Lower lobe of right lung (tissue), 2 donors: ENCODE measurements at regions not wholly inside any gene's neighbourhood (a gene's known extent, or its start where the extent isn't known, plus 50 kb on each side); places are given as distances from the start of the nearest gene placed in this dataset.

ENCODE experiments used
- ATAC-seq, 2 donors: fragments of 200-7000 bp; cut with Tn5 transposase; one replicate each; pipeline ENCODE4 v1.9.1; 2020 to 2022; ENCODE audit warnings: mild to moderate bottlenecking in 2 of 2, moderate library complexity in 2 of 2
- DNase-seq: peaks from one replicate; pipeline ENCODE4 v3.0.0-alpha.2; 2020
- H3K27ac ChIP-seq: fragments of 200-600 bp; one replicate; pipeline ENCODE4 v1.8.0; 2022
- H3K27me3 ChIP-seq: fragments of 200-600 bp; one replicate; pipeline ENCODE4 v1.8.0; 2022; ENCODE audit warnings: low read depth
- H3K36me3 ChIP-seq: fragments of 200-600 bp; one replicate; pipeline ENCODE4 v1.8.0; 2022; ENCODE audit warnings: mild to moderate bottlenecking
- H3K4me1 ChIP-seq: fragments of 200-600 bp; one replicate; pipeline ENCODE4 v1.8.0; 2022
- H3K4me3 ChIP-seq: fragments of 200-600 bp; one replicate; pipeline ENCODE4 v1.8.0; 2022; ENCODE audit warnings: mild to moderate bottlenecking
- H3K9me3 ChIP-seq: fragments of 200-600 bp; one replicate; pipeline ENCODE4 v1.8.0; 2022
- intact Hi-C: fragments of 100-400 bp; cut with DNase I; formaldehyde crosslinking; loops from one replicate; pipeline ENCODE4 v1.11.0; 2022
- TF ChIP-seq, protein P1 (sequence below): fragments of 200-600 bp; IDR thresholded peaks from one replicate; pipeline ENCODE4 v1.8.0; 2022; ENCODE audit warnings: antibody characterized with exemption, mild to moderate bottlenecking
- donor health status: DM: no; HTN: yes; CAD: no; lungs with severe emphysema.

DNA sequence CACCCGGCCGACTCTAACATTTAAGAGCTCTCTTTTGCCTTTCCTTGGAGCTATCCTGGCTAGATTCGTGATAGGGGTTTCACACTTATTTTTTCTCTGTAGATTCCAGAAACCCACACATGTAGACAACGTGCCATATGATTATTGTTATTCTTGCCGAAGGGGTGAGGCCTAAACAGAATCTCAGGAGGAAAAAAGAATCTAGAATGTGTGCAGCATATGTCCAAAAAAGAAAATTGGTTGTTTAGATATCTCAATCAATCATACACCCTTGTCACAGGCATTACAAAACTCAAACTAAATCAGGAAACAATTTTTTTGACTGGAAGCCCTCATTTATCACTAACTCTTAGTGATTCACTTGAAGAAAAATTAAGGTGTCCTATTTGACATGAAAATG lies 66.9 kb upstream of the TGM3 start:
- H3K4me3 ChIP-seq, result no peak overlapping the region
- TF ChIP-seq, protein P1, sequence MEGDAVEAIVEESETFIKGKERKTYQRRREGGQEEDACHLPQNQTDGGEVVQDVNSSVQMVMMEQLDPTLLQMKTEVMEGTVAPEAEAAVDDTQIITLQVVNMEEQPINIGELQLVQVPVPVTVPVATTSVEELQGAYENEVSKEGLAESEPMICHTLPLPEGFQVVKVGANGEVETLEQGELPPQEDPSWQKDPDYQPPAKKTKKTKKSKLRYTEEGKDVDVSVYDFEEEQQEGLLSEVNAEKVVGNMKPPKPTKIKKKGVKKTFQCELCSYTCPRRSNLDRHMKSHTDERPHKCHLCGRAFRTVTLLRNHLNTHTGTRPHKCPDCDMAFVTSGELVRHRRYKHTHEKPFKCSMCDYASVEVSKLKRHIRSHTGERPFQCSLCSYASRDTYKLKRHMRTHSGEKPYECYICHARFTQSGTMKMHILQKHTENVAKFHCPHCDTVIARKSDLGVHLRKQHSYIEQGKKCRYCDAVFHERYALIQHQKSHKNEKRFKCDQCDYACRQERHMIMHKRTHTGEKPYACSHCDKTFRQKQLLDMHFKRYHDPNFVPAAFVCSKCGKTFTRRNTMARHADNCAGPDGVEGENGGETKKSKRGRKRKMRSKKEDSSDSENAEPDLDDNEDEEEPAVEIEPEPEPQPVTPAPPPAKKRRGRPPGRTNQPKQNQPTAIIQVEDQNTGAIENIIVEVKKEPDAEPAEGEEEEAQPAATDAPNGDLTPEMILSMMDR, result no peak

GRCh38 chr20:2230726-2231488 lies 64.9 kb upstream of the TGM3 start:
- no peak overlapping the region for H3K27ac ChIP-seq
- DNase-seq, result no peak
- ATAC-seq, result no peak
- no peaks in the 10 kb centered on the region for H3K9me3 ChIP-seq
- intact Hi-C loops, result no loop called here
- H3K4me1 ChIP-seq, result no peaks in the 10 kb centered on the region
- H3K4me3 ChIP-seq, result no peak overlapping the region
- TF ChIP-seq, protein P1, result no peak
- H3K27me3 ChIP-seq, result no peaks in the 10 kb centered on the region
- H3K36me3 ChIP-seq, result no peaks in the 10 kb centered on the region

More for the DNA sequence above, 66.9 kb upstream of the TGM3 start:
- Histone ChIP-seq H3K9me3 (no peaks in the 10 kb centered on the region), H3K36me3 (no peaks in the 10 kb centered on the region), H3K27me3 (no peaks in the 10 kb centered on the region), H3K4me1 (no peaks in the 10 kb centered on the region), H3K27ac (no peak overlapping the region)
- intact Hi-C loops, result no loop called here
- DNase-seq (no peak), ATAC-seq (no peak)

DNA sequence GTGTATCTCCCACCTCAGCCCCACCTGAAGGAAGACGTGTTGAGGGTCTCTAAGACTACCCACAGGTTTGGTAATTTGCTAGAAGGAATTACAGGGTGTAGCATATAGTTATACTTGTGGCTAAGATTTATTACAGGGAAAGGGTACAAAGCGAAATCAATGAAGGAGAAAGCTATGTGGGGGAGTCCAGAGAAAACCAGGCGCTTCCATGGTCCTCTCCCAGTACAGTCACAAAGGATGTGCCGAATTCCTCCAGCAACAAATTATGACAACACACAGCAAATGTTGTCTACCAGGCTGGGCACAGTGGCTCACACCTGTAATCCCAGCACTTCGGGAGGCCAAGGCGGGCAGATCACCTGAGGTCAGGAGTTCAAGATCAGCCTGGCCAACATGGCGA lies 64.1 kb upstream of the TGM3 start:
- Histone ChIP-seq H3K27ac (no peak overlapping the region), H3K4me1 (no peaks in the 10 kb centered on the region), H3K27me3 (no peaks in the 10 kb centered on the region), H3K4me3 (no peak overlapping the region), H3K36me3 (no peaks in the 10 kb centered on the region), H3K9me3 (no peaks in the 10 kb centered on the region)
- TF ChIP-seq, protein P1, result no peak
- DNase-seq (no peak), ATAC-seq (no peak)
- intact Hi-C loops, result no loop called here

DNA sequence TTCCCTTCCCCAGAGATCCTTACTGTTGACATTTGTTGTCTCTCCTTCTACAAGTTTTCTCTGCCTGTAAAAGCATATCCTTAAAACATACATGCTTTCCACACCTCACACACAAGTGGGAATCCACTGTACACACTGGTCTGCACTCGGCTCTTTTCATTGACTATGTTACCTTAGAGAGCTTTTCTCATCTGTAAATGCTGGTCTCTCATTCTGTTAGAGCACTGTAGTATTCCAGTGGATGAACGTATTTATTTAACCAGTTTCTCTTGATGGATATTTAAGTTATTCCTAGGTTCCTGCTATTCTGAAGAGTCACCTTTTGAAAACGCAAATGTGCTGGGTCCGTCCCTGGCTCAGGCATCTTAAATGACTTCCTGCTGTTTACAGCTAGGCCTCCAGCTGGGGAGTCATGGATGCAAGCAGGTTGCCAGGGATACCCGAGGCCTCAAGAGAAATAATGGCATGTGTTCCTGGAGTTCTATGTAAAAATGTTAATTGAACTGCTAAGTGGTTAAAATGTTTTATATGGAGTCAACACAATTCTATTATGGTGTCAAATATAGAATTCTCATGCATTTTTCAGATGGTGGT lies 61.1 kb upstream of the TGM3 start:
- Histone ChIP-seq H3K4me3 (no peak overlapping the region), H3K9me3 (no peaks in the 10 kb centered on the region), H3K27ac (no peak overlapping the region), H3K4me1 (no peaks in the 10 kb centered on the region), H3K27me3 (no peaks in the 10 kb centered on the region), H3K36me3 (no peaks in the 10 kb centered on the region)
- DNase-seq (no peak), ATAC-seq (no peak)
- TF ChIP-seq, protein P1, result no peak
- intact Hi-C loops, result no loop called here

DNA sequence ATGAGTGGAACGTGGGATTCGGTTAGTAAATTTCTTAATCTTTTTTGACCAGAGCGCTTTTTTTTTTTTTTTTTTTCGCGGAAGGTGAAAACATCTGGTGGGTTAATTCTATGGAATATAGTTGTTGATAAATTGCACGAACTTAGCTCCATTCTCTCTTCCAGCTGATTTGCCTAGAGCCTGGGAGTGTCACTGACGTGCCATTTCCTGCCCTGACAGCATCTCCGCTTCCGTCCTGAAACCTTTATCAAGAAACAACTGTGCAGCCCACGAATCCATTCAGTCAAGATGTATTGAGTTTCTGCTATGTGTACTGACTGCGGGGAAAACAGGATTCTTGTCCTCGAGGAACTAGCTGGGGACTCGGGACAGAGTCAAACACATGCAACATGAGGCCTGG lies 59.5 kb upstream of the TGM3 start:
- no peak overlapping the region for H3K27ac ChIP-seq
- intact Hi-C loops, result no loop called here
- no peaks in the 10 kb centered on the region for H3K9me3 ChIP-seq
- no peaks in the 10 kb centered on the region for H3K36me3 ChIP-seq
- H3K4me1 ChIP-seq, result no peaks in the 10 kb centered on the region
- DNase-seq, result no peak
- no peaks in the 10 kb centered on the region for H3K27me3 ChIP-seq
- no peak overlapping the region for H3K4me3 ChIP-seq
- ATAC-seq, result peak in 1 of 2 donors; percentile 35
- TF ChIP-seq, protein P1, result no peak
